Left lobe of liver (tissue), 2 donors: ENCODE measurements at regions not wholly inside any gene's neighbourhood (a gene's known extent, or its start where the extent isn't known, plus 50 kb on each side); places are given as distances from the start of the nearest gene placed in this dataset.

Experiments used
- ATAC-seq: fragments of 200-7000 bp; cut with Tn5 transposase; one replicate; pipeline ENCODE4 v1.9.1; 2020; ENCODE audit warnings: mild to moderate bottlenecking, moderate library complexity
- DNase-seq: peaks from one replicate; pipeline ENCODE4 v3.0.0-alpha.2; 2020; ENCODE audit warnings: low spot score
- donor health status: DM: no; HTN: no; CAD: no; lungs with moderate emphysema.
- donor health status: DM: no; HTN: yes; CAD: no.

DNA sequence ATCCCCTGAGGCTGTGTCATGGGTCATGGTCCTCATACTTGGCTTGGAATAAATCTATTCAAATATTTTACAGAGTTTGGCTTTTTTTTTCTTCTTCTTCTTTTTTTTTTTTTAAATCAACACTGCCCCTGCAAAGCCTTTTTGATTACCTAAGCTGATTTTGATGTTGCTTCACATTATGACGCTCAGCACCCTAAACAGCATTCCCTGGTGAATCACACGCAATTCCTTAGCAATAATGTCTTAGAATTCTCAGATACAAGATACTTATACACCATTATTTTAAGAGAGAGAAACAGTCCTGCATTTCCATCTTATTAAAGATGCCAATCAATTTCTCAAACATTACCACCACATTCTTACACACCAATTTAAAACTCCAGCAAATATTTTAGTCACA, 323.7 kb upstream of the IGFBP3 start:
- ATAC-seq, result no peak
- no peak for DNase-seq

DNA sequence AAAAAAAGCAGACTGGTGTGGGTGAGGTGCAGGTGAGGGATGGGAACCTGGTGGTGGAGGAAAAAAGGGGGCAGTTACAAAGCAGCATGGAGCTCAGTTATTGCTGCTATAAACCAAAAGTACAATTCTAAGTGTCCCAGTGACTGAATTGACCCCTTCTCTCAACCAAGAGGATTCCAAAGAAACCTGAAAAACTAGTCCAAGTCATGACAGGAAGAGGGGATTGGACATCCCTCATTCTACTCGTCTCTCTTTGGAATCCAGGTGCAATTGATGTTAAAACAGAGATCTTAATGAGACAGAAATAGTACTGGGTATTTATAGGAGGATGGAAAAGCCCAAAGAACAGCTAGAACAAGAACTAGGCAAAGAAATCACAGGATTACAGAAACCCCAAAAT, 322.3 kb upstream of the IGFBP3 start:
- no peak for ATAC-seq
- no peak for DNase-seq

DNA sequence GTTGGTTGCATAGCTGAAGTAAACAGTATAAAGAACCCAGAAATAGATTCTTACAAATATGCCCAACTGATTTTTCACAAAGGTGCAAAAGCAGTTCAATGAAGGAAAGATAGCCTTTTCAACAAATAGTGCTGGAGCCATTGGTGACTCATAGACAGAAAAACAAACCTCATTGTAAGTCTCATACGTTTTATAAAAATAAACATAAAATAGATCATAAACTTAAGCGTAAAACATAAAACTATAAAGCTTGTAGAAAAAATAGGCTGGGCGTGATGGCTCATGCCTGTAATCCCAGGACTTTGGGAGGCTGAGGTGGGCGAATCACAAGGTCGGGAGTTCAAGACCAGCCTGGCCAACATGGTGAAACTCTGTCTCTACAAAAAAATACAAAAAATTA, 318.8 kb upstream of the IGFBP3 start:
- ATAC-seq, result no peak
- no peak for DNase-seq

DNA sequence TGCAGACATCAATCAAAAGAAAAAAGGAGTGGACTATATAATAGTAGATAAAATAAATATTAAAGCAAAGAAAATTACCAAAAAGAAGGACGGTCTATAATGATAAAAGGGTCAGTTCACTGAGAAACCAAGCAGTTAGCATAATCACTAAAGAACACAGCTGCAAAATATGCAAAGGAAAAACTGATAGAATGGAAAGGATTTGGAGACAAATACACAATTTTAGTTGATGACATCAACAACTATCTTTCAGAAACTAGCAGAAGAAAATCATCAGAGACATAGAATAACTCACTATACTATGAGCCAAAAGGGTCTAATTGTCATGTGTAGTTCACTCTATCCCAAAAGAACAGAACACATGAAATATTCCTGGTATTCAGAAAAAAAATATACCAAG, 316.4 kb upstream of the IGFBP3 start:
- DNase-seq (no peak), ATAC-seq (no peak)

DNA sequence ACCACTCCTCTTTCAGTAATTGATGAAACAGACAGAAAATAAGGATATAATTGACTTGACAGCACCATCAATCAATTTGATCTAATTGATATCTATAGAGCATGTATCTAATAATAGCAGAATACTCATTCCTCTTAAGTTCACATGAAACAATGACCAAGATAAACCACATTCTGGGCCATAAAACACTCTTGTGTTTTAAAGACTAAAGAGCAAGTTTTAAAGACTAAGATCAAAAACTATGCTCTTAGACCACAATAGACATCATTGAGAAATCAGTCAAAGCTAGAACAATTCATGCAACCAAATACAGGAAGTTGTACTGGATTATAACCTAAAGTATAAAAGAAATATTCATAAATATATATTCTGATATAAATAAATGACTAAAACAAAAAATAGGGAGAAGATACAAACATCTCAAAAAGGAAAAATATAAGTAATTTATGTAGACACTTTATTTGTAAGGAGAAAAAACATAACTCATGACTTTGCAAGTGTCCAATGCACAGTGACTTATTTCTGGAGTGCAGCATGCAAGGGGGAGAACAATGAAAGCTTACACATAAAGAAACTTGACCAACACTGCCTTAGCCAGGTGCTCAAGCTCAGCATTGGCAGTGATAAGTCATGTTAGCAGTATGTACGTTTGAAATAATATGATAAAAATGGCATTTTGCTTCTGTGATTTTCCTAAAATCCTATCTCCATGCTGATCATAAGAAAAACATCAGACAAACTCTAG, 312.7 kb upstream of the IGFBP3 start:
- no peak for DNase-seq
- no peak for ATAC-seq

DNA sequence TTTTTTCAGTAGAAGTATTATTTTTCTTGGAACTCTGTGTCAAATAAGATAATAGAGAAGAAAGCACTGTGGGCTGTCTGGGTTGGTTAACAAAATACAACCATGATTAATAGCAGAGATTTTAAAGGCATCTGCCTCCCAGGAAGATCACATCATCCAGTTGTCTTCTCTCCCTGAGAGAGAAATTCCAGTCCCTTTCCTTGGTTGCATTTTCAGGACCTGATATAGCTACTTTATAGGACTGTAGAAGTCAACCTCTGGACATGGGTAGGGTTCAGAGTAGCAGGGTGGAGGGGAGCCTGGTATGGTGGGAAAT, 309.9 kb upstream of the IGFBP3 start:
- ATAC-seq, result no peak

DNA sequence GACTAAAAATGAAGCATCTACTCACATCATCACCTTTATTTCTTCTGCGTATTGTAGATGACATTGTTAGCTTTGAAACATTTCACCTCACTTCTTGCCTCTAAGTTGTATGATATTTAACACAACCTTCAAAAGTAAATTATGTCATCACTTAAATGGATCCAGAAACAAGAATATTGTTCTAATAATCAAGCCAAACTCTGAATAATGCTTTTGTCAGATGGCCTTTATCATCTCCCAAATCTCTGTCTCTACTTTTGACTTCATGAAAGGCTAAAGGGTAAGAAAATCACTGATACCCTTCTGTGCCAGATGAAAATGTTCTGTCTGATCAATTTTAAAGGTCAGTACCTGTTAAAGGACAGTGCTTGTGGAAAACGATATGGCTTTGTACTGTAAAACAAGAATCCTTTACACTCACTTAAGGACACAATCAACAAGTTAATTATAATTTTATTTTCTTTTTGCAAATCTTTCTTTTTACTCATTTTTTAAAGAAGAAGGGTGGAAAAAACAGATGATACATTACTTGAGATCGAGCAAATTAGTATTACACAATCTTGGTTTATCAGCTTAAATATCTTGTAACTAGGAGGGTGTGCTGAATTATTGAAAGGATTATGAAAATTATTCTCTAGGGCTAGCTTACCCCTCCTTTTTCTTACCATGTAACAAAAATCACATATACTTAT, 309.4 kb upstream of the IGFBP3 start:
- DNase-seq, result no peak
- ATAC-seq, result no peak

More for the DNA sequence above, 309.9 kb upstream of the IGFBP3 start:
- no peak for DNase-seq

DNA sequence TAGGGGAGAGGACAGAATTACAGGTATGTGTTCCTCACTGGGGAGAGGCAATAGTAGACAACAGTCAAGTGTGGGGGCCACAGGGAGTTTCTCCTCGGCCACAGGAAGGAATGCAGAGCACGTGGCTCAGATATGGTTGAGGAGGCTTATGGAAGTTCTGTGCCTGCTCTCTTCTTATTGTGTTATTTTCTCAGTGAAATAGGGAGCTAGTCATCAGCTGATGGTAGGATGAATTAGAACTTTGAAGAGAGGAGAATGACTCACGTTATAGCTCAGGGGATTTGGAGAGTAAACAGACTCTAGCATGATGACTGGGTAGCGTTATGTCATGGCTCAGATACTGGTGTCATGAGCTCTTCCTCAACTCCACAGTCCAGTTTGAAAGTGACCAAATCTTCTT, 308.3 kb upstream of the IGFBP3 start:
- no peak for DNase-seq
- no peak for ATAC-seq

DNA sequence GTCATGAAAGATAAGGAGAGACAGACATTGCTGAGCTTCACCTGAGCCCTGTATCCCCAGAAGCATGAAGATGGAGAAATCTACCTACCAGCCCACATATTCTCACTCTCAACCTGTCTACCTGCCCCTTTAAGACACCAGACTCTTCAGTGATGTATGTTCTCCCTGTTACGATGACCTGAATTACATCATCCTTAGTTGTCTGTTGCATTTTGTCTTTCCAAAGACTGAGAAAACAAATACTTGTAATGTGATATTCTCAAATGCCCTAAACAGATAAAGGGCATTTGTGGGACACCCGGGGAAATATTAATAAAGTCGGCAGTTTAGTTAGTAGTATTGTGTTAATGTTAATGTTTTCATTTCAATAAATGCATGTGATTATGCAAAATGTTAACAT, 305.8 kb upstream of the IGFBP3 start:
- ATAC-seq, result peak; percentile 51
- no peak for DNase-seq

DNA sequence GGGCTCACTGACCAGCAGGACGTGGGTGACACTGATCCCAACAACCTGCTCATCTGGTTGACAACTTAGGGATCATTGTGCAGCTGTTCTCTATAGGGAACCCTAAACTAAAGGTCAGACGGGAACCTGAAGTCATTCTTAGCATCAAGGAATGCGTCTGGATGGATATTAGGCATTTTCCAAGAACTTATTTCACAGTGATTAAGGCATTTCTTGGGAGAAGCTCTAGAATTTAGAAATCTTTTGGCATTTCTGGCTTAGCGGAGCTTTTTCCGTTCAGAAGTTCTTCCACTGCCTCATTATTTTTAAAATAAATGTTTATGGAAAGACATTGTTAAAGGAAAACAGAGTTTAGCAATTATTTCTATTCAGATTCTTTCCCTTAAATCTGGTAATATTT, 303.3 kb upstream of the IGFBP3 start:
- ATAC-seq, result no peak
- DNase-seq, result no peak

DNA sequence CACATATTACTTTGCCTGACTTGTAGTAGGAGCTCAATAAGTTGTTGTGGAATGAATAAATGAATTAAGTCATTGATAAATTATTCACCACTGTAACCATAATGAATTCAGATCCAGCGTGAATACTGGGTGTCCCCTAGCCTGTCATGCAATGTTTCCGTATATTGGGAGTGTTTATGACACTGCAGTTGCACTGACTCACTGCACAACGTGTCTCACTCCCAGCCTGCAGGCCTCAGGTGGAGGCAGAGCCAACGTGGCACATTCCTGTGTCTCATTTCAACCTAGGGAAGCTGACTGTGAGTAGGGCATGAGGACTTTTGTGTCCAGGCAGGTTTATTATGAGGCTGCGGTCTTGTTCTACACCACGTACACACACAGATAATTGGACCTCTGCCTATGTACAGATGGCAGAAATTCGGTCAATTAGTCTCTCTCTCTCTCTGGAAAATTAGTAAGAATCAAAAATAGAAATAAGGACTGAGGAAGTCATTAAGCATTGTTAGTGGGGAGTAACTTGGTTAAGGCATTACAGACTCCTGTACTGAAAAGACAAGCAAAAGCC, 299.1 kb upstream of the IGFBP3 start:
- ATAC-seq (no peak), DNase-seq (no peak)

DNA sequence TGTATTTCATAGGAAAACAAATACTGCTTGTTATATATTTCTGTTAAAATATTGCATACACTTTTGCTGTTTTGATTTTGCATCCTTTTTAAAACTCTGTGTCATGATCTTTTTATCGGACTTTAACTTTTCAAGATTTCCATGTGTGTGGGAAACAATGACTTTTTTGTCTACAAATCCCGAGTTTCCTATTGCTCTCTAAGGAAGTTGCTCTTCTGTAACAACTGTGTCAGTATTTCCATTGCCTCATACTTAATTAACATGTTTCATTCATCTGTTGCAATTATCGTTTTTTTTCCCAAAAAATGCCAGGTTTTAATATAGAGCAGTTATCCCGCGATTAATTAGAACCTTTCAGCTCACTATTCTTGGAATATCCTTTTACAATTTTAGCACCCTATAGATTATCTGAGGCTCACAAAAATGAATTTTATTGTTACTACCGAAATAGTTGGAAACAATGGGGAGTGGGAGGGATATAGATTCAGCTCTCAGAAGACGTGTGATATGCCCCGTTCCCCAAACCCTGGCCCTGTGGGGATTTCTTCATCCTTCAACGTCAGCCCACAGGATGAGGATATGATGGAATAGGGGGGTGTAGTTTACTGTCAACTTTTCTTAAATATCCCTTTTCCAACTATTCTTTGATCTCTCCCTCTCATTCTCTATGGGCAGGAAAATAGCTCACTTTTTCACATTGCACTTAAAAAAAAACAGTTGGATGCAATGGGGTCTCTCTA, 297.6 kb upstream of the IGFBP3 start:
- no peak for DNase-seq
- ATAC-seq, result no peak

DNA sequence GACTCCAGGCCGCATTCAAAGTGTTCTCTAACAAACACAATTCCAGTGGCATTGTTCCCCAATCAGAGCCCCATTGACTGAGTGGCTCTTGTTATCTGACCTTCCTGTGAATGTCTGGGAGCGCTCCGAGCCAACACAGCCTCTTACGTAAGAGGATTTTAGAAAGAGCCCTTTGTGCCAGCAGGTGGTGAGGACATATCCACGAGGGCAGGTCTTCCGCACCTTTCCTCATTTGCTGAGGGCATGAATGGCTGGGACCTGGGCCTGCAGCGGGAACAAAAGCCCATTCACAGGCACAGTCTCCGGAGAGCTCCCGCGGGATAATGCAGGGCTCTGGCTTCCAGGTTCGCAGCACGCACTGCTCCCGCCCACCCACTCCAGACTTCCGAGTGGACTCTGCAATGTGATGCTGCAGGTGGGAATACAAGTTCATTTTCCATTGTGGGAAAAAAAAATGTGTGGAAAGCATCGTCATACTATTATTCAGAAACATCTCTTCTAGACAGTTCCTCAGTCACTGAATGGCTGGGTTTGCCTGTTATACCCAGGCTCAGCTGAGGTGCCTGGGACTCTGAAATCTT, 295.0 kb upstream of the IGFBP3 start:
- ATAC-seq (peak; percentile 98), DNase-seq (peak; percentile 79)

DNA sequence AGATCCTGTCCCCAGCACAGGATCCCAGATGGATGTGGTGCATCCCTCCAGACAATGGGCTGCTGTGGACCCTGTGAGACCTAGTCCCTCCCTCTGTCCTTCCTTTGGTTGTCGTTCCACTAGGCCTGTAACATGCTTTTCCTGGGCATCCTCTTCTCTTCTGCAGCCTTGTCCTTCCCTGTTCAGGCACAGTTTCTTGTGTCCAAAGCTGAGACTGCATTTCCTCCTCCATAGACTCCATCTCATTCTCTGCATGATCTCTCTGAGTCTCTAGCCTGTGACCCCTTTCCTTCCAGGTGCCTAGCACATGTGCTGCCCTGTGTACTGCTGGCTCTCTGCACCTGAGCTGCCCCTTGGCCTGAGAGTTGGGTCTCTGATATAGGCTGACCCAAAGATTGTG, 293.5 kb upstream of the IGFBP3 start:
- no peak for DNase-seq
- no peak for ATAC-seq

DNA sequence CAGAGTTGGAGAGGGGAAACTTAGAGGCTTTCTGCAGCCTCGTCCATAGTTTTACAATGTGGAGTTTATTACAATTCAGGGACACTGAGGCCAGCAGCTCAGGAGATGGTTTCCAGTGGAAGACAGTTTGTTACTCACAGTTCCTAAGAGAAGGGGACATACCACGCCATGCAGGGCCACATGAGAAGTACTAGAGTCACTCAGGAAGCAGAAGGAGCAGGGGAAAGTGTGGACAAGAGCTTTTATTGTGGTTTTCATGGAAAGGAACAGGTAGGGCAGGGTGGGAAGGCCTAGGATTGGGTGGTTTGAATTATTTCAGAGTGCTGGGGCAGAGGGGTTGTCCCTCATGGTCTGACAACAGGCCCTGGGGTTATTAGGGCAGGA, 292.1 kb upstream of the IGFBP3 start:
- DNase-seq, result no peak
- ATAC-seq, result no peak

DNA sequence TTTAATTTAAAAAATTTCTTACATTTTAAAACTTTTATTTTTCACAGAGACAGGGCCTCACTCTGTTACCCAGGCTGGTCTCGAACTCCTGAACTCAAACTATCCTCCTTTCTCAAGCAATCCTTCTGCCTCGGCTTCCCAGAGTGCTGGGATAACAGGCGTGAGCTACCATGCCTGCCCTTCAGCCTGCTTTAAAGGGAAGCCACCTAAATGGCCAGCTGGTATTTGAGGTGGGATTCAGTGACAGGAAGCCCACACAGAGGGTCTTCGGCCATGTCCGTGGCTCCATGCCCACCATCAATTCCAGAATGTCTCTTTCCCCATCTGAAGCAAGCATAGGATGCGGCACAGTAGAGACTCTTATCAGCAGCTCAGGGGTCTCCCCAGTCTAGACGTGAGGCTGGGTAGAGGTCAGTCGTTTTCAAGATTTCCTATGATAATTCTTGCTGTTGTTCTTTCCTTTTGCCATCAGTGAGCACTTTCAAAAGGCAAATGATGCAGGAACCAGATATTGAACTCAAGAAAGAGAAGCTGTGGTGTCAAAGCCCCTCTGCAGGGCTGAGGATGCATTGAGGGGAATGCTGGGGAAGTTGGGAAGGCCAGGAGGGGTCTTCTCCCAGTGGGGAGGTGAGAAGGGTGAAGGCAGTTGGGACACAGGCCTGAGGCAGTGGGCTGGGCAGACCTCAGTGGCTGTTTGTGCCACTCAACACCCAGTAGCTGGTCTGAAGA, 291.5 kb upstream of the IGFBP3 start:
- no peak for ATAC-seq

DNA sequence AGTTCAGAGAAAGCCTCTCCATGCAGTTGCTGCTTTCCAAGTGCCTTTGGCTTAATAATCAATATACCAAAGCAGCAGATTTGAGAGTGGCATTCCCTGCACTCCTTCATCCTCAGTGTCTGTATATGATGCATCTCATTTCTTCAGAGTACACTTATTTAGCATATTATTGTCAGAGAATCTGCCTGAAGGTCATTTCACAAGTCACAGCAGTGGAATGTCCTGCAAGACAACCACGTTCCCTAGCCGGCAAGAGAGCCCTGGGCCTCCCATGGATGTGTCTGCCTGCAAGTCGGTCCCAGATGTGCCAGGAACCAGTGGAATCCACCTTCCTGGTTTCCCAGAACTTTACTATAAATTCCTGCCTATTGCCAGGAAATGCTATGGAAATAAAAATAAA, 289.4 kb upstream of the IGFBP3 start:
- DNase-seq (no peak), ATAC-seq (no peak)

More for the DNA sequence above, 291.5 kb upstream of the IGFBP3 start:
- DNase-seq, result no peak

DNA sequence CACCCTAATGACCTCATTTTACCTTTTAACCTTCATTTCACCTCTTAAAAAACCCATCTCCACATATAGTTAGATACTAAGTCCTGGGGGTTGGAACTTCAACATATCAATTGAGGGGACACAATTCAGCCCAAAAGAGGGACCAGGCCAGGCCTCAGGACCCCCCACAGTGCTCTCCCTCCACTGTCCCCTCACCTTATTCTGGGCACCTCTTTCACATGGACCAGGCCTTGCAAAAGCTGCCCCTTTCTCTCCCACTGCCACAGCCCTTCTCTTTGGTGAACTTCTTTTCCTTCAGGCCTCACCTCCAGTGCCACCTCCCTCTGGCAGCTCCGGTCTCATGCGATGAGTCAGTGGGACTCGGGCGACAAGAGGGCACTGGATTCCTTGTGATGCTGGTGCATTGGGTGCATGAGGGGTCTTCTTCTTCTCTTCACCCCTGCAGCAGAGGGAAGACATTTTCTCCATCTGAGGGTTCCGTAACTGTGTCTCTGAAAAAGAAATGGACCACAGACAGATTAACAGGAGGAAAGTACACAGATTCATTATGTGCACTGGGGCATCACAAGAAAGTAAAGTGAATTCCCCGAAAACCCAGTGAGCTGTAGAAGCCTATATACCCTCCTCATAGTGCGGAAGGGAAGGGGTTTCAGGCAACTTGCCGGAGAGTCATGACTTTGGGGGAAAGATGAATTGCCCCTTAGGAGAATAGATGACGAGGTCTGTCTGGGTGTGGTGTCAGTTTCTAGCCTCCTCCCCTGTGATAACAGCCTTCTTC, 288.7 kb upstream of the IGFBP3 start:
- no peak for ATAC-seq
- no peak for DNase-seq

DNA sequence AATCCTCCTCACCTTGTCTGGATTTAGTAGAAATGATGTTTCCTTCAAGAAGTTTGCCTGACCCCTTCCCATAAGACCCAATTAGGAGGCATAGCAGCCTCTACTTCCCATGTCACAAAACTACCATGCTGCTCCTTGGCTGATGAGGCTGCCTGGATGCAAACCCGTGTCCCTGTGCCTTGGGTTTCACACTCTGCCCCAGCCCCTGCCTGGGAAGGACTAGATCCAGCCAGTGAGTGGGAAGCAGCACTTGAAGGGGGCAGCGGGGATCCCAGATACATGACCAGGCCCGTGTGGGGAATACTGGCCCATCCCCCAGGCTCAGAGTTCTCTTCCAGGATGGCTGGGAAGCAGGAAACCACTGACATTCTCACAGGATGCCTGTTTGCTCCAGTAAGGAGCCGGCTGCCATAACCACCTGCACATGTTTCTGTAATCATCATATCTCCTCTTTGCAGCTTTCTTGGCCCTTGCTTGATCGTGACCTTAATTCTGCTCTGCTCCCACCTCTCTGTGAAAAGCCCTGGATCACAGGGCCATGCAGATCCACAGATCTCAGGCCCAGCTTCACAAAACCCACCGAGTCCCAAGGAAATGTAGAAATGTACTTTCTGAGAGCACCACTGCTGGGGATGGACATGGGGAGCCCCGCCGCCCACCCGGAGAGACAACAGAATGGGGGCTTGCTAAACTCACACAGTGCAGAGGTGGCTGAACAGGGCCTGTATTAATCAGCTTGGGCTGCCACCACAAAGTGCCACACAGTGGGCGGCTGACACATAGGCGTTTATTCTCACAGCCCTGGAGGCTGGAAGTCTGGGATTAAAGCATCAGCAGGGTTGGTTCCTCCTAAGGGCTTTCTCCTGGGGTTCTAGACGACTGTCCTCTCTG, 287.8 kb upstream of the IGFBP3 start:
- no peak for DNase-seq
- ATAC-seq, result no peak
